Body of pancreas (tissue), 4 donors: ENCODE measurements at regions not wholly inside any gene's neighbourhood (a gene's known extent, or its start where the extent isn't known, plus 50 kb on each side); places are given as distances from the start of the nearest gene placed in this dataset.

ENCODE experiments used
- ATAC-seq: fragments of 150-250 bp; one replicate; pipeline ENCODE4 v1.9.1; 2016
- DNase-seq, 4 donors: peaks; one replicate each; pipeline ENCODE4 v3.0.0-alpha.2; 2019
- H3K27ac ChIP-seq, 4 donors: fragments of 200-600 bp; sonication (generic); 1 replicate in 3 of 4; 2 replicates in 1 of 4; pipeline versions ENCODE4 v1.5.1 to v1.6.1; 2016 to 2019; ENCODE audit warnings: mild to moderate bottlenecking in 1 of 4, mixed read lengths in 1 of 4, moderate library complexity in 1 of 4
- H3K27me3 ChIP-seq, 2 donors: fragments of 200-600 bp; sonication (generic); one replicate each; pipeline ENCODE4 v1.6.0; 2016; ENCODE audit warnings: mild to moderate bottlenecking in 1 of 2
- H3K36me3 ChIP-seq, 2 donors: fragments of 200-600 bp; sonication (generic); replicated peaks in 1 of 2; 2 replicates each; pipeline ENCODE4 v1.5.1; 2016; ENCODE audit warnings: low read depth in 2 of 2; ENCODE audit not compliant: insufficient read depth in 1 of 2
- H3K4me1 ChIP-seq: fragments of 200-600 bp; sonication (generic); one replicate; pipeline ENCODE4 v1.6.0; 2016
- H3K4me3 ChIP-seq, 2 donors: fragments of 200-600 bp; sonication (generic); 1 replicate in 1 of 2; 2 replicates in 1 of 2; pipeline ENCODE4 v1.5.1; 2016 to 2019
- H3K9me3 ChIP-seq, 3 donors: fragments of 200-600 bp; sonication (generic); 1 replicate in 2 of 3; 2 replicates in 1 of 3; pipeline ENCODE4 v1.5.1; 2016
- CTCF ChIP-seq, 7 experiments: fragments of 450-650 bp in 4 of 7; fragments of 200-600 bp in 3 of 7; sonication (generic) in 3 of 7; IDR thresholded peaks; one replicate each; pipeline ENCODE4 v1.5.1; 2016 to 2019; ENCODE audit warnings: antibody characterized with exemption in 7 of 7
- POLR2A ChIP-seq, 3 donors: fragments of 450-650 bp; IDR thresholded peaks; one replicate each; pipeline ENCODE4 v1.6.1; 2016; ENCODE audit warnings: antibody characterized with exemption in 3 of 3, mild to moderate bottlenecking in 2 of 3
- whole genome bisulfite sequencing, 2 donors: methylation state at CpG; one replicate each; pipeline ENCODE4 v1.1.5; 2017; 5-methylcytosine and 5-hydroxymethylcytosine counted together
- intact Hi-C: fragments of 100-400 bp; cut with DNase I; formaldehyde crosslinking; loops from one replicate; pipeline ENCODE4 v1.15.1; 2023

GRCh38 chr12:124230117-124230757, 64.7 kb upstream of the RFLNA start:
- no peaks in the 10 kb centered on the region for H3K9me3 ChIP-seq
- no peaks in the 10 kb centered on the region for H3K4me1 ChIP-seq
- DNase-seq = no peak
- no peak overlapping the region for H3K4me3 ChIP-seq
- no peak for ATAC-seq
- TF ChIP-seq POLR2A (IDR thresholded peaks at IDR 0.05) (no peak), CTCF (IDR thresholded peaks at IDR 0.05) (no peak)
- no peaks in the 10 kb centered on the region for H3K27me3 ChIP-seq
- WGBS, 2 donors = 71 to 76% methylated on average over 2 of the region's 2 CpGs
- intact Hi-C loops = no loop called here
- no peak overlapping the region for H3K27ac ChIP-seq
- H3K36me3 ChIP-seq = no peaks in the 10 kb centered on the region

GRCh38 chr12:124230789-124231188, 64.1 kb upstream of the RFLNA start:
- Histone ChIP-seq H3K4me1 (no peaks in the 10 kb centered on the region), H3K27me3 (no peaks in the 10 kb centered on the region), H3K36me3 (no peaks in the 10 kb centered on the region), H3K9me3 (no peaks in the 10 kb centered on the region), H3K4me3 (no peak overlapping the region), H3K27ac (no peak overlapping the region)
- DNase-seq = no peak
- TF ChIP-seq POLR2A (IDR thresholded peaks at IDR 0.05) (no peak), CTCF (IDR thresholded peaks at IDR 0.05) (no peak)
- no peak for ATAC-seq
- 98 to 100% methylated on average over 3 of the region's 3 CpGs for WGBS, 2 donors
- intact Hi-C loops = no loop called here

DNA sequence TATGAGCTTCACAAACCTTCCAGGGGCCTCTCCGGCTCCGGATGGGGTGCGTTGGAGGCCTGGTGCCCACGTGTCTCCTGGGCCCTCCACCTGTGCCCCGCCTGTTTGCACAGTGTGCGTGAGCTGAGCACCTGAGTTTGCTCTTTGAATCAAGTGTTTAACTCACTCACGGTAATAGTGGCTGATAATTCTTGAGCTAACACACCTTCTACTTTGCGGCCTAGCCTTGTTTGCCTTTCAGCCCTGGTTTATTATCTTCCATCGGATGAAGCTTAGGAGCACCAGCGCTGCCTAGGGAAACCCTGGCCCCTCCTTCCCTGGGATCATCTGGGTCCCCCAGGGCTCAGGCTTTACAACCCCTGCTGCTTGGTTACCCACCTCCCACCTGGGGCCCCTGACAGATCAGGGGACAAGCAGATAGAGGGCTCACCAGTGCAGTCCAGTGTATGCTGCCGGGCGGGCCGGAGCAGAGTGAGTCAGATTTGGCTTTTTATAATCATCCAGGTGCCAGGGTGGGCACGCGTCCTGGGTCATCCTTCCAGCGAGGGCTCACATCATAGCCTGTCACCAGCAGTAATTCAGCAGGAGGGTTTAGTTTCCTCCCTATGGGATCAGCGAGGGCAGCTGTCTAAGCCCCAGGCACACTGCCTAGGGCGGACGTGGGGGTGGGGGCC, 62.8 kb upstream of the RFLNA start:
- no peaks in the 10 kb centered on the region for H3K9me3 ChIP-seq
- WGBS, 2 donors = 61 to 64% methylated on average over 12 to 19 of the region's 19 CpGs
- no peaks in the 10 kb centered on the region for H3K36me3 ChIP-seq
- H3K27ac ChIP-seq = no peak overlapping the region
- ATAC-seq = no peak
- no peaks in the 10 kb centered on the region for H3K4me1 ChIP-seq
- TF ChIP-seq POLR2A (IDR thresholded peaks at IDR 0.05) = no peak
- TF ChIP-seq CTCF (IDR thresholded peaks at IDR 0.05) = no peak
- intact Hi-C loops = no loop called here
- H3K4me3 ChIP-seq = no peak overlapping the region
- no peak for DNase-seq
- no peaks in the 10 kb centered on the region for H3K27me3 ChIP-seq

DNA sequence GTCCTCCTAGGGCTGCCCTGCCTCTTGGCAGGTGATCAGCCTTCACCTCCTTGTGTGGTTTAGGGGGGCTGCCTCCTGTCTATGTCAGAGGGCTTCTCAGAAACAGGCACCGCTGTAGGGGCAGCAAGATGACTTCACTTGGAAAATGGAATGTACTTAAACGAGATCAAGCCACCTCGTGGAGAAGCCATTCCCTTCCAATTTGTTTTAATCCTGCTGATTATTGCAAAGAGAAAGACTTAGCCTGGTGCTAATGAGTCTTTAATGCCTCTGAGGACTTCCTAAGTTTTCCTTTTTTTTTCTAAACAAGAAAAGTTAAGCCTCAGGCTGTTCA, 62.3 kb upstream of the RFLNA start:
- no peak overlapping the region for H3K27ac ChIP-seq
- ATAC-seq (no peak), DNase-seq (no peak)
- intact Hi-C loops = no loop called here
- no peak for TF ChIP-seq CTCF (IDR thresholded peaks at IDR 0.05)
- TF ChIP-seq POLR2A (IDR thresholded peaks at IDR 0.05) = no peak
- no peak overlapping the region for H3K4me3 ChIP-seq
- WGBS, 2 donors = 69 to 76% methylated on average over 3 of the region's 3 CpGs
- no peaks in the 10 kb centered on the region for H3K4me1 ChIP-seq
- no peaks in the 10 kb centered on the region for H3K36me3 ChIP-seq
- no peaks in the 10 kb centered on the region for H3K9me3 ChIP-seq
- H3K27me3 ChIP-seq = no peaks in the 10 kb centered on the region
